ENCODE measurements at regions not wholly inside any gene's neighbourhood (a gene's known extent, or its start where the extent isn't known, plus 50 kb on each side); places are given as distances from the start of the nearest gene placed in this dataset.

- TF ChIP-seq CTCF (IDR thresholded peaks at IDR 0.05) (no peak), POLR2A (IDR thresholded peaks at IDR 0.05) (no peak), POLR2AphosphoS5 (IDR thresholded peaks at IDR 0.05; ENCODE audit: insufficient read depth in 1 of 2, low read depth in 1 of 2) (no peak)
Measured at GRCh38 chr5:30142432-30142831, 1051.1 kb upstream of the CDH6 start.
